SK-N-SH (cell line): ENCODE measurements at regions not wholly inside any gene's neighbourhood (a gene's known extent, or its start where the extent isn't known, plus 50 kb on each side); places are given as distances from the start of the nearest gene placed in this dataset.

Experiments
- RFX5 ChIP-seq: IDR thresholded peaks from 2 replicates; pipeline ENCODE4 v1.6.1; 2012; ENCODE audit warnings: mild to moderate bottlenecking, improper control_type of control experiment, low read length
- SIN3A ChIP-seq: IDR thresholded peaks from 2 replicates; pipeline ENCODE4 v1.6.1; 2012; ENCODE audit warnings: low read depth, mild to moderate bottlenecking, low read length, moderate library complexity, borderline replicate concordance
- TF ChIP-seq, protein P1 (sequence below): fragments of 200-600 bp; sonication (generic); IDR thresholded peaks from 2 replicates; pipeline ENCODE4 v1.6.1; 2017; ENCODE audit warnings: antibody characterized with exemption, mild to moderate bottlenecking, moderate library complexity

DNA sequence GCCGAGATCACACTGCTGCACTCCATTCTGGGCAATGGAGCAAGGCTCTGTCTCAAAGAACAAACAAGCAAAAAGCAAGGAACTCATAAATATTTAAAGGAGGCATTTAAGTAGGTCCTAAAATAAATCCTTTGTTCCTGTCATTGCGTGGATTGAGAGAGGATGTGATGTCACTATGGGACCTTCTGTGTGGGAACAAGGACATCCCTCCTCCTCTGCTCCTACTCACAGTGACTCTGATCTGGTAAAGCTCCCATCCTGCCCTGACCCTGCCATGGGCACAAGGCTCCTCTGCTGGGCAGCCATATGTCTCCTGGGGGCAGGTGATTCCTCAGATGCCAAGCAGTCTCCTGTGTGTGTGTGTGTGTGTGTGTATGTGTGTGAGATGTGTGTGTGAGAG, 74.1 kb upstream of the PRSS58 start:
- TF ChIP-seq RFX5 (no peak), SIN3A (no peak)
- TF ChIP-seq, protein P1, sequence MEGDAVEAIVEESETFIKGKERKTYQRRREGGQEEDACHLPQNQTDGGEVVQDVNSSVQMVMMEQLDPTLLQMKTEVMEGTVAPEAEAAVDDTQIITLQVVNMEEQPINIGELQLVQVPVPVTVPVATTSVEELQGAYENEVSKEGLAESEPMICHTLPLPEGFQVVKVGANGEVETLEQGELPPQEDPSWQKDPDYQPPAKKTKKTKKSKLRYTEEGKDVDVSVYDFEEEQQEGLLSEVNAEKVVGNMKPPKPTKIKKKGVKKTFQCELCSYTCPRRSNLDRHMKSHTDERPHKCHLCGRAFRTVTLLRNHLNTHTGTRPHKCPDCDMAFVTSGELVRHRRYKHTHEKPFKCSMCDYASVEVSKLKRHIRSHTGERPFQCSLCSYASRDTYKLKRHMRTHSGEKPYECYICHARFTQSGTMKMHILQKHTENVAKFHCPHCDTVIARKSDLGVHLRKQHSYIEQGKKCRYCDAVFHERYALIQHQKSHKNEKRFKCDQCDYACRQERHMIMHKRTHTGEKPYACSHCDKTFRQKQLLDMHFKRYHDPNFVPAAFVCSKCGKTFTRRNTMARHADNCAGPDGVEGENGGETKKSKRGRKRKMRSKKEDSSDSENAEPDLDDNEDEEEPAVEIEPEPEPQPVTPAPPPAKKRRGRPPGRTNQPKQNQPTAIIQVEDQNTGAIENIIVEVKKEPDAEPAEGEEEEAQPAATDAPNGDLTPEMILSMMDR: no peak
